ENCODE measurements at regions not wholly inside any gene's neighbourhood (a gene's known extent, or its start where the extent isn't known, plus 50 kb on each side); places are given as distances from the start of the nearest gene placed in this dataset.

DNA sequence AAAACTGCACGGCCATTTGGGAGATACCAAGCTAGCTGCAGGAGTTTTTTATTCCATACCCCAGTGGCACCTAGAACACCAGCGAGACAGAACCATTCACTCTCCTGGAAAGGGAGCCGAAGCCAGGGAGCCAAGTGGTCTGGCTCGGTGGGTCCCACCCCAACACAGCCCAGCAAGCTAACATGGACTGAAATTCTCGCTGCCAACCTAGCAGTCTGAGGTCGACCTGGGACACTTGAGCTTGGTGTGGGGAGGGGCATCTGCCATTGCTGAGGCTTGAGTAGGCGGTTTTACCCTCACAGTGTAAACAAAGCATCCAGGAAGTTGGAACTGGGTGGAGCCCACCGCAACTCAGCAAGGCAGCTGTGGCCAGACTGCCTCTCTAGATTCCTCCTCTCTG is 108.9 kb upstream of the CHD1 start:
- Histone ChIP-seq H3K27ac (ENCODE audit: low read depth in 1 of 2, low read length in 2 of 2) (no peak overlapping the region), H3K79me2 (ENCODE audit: insufficient read depth, low read length) (no peaks in the 10 kb centered on the region), H3K4me1 (ENCODE audit: control insufficient read depth in 1 of 2, insufficient read depth in 2 of 2, low read length in 2 of 2) (peaks cover 19 to 30% of the 10 kb centered on the region in 2 donors), H3K27me3 (ENCODE audit: control insufficient read depth in 2 of 2, insufficient read depth in 2 of 2, low read length in 2 of 2) (no peaks in the 10 kb centered on the region), H2AFZ (ENCODE audit: insufficient read depth, low read depth, low read length, poor library complexity, severe bottlenecking) (peak overlapping the region; percentile 21), H3K9me3 (replicated peaks in 1 of 2; ENCODE audit: control insufficient read depth in 1 of 2, insufficient read depth in 1 of 2, low read length in 2 of 2) (no peaks in the 10 kb centered on the region), H3K4me3 (replicated peaks in 1 of 3; ENCODE audit: low read depth in 2 of 3, low read length in 3 of 3) (no peak overlapping the region), H3K4me2 (replicated peaks; ENCODE audit: extremely low read depth, low read length, poor library complexity, severe bottlenecking) (no peak overlapping the region), H3K9ac (ENCODE audit: insufficient read depth, low read length, poor library complexity, severe bottlenecking) (no peak overlapping the region), H4K20me1 (ENCODE audit: insufficient read depth, low read length) (no peaks in the 10 kb centered on the region), H3K36me3 (replicated peaks in 1 of 2; ENCODE audit: control insufficient read depth in 1 of 2, insufficient read depth in 2 of 2, low read length in 2 of 2) (no peaks in the 10 kb centered on the region)
- Mint-ChIP-seq H3K27me3 (ENCODE audit: low read depth in 3 of 3) (peaks cover 0 to 4% (median 0%) of the 10 kb centered on the region in 3 donors), H3K4me1 (peaks cover 39% of the 10 kb centered on the region), H3K9me3 (peaks cover 0 to 7% (median 4%) of the 10 kb centered on the region in 7 donors), H3K36me3 (no peaks in the 10 kb centered on the region), H3K4me3 (peak overlapping the region; percentile 18 to 29), H3K27ac (no peak overlapping the region)
- intact Hi-C loops (cut with micrococcal nuclease), result no loop called here
- TF ChIP-seq, protein P1, sequence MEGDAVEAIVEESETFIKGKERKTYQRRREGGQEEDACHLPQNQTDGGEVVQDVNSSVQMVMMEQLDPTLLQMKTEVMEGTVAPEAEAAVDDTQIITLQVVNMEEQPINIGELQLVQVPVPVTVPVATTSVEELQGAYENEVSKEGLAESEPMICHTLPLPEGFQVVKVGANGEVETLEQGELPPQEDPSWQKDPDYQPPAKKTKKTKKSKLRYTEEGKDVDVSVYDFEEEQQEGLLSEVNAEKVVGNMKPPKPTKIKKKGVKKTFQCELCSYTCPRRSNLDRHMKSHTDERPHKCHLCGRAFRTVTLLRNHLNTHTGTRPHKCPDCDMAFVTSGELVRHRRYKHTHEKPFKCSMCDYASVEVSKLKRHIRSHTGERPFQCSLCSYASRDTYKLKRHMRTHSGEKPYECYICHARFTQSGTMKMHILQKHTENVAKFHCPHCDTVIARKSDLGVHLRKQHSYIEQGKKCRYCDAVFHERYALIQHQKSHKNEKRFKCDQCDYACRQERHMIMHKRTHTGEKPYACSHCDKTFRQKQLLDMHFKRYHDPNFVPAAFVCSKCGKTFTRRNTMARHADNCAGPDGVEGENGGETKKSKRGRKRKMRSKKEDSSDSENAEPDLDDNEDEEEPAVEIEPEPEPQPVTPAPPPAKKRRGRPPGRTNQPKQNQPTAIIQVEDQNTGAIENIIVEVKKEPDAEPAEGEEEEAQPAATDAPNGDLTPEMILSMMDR (IDR thresholded peaks at IDR 0.05), result no peak
- WGBS (ENCODE audit: insufficient coverage), result 95% methylated on average over 4 of the region's 8 CpGs
- DNase-seq, result no peak

DNA sequence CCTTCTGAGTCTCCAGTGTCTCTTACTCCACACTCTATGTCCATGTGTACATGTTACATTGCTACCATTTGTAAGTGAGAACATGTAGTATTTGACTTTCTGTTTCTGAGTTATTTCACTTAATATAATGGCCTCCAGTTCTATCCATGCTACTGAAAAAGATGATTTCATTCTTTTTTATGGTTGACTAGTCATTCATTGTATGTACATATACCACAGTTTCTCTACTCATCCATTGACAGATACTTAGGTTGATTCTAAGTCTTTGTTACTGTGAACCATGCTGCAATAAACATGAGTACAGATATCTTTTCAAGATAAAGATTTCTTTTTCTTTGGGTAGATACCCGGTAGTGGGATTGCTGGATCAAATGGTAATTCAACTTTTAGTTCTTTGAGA is 107.1 kb upstream of the CHD1 start:
- Mint-ChIP-seq H3K9me3 (peaks cover 0 to 4% (median 2%) of the 10 kb centered on the region in 7 donors), H3K36me3 (no peaks in the 10 kb centered on the region), H3K4me1 (peaks cover 49% of the 10 kb centered on the region), H3K4me3 (no peak overlapping the region), H3K27me3 (ENCODE audit: low read depth in 3 of 3) (peaks cover 0 to 4% (median 0%) of the 10 kb centered on the region in 3 donors), H3K27ac (no peak overlapping the region)
- whole genome bisulfite sequencing (ENCODE audit: insufficient coverage), result no CpG with 5 or more reads among the region's 1 CpG
- H2AFZ ChIP-seq (ENCODE audit: insufficient read depth, low read depth, low read length, poor library complexity, severe bottlenecking), result no peak overlapping the region
- H3K4me3 ChIP-seq (replicated peaks in 1 of 3; ENCODE audit: low read depth in 2 of 3, low read length in 3 of 3), result no peak overlapping the region
- H3K9ac ChIP-seq (ENCODE audit: insufficient read depth, low read length, poor library complexity, severe bottlenecking), result no peak overlapping the region
- no peaks in the 10 kb centered on the region for H4K20me1 ChIP-seq (ENCODE audit: insufficient read depth, low read length)
- no peaks in the 10 kb centered on the region for H3K36me3 ChIP-seq (replicated peaks in 1 of 2; ENCODE audit: control insufficient read depth in 1 of 2, insufficient read depth in 2 of 2, low read length in 2 of 2)
- intact Hi-C loops (cut with micrococcal nuclease), result no loop called here
- DNase-seq, result no peak
- H3K27me3 ChIP-seq (ENCODE audit: control insufficient read depth in 2 of 2, insufficient read depth in 2 of 2, low read length in 2 of 2), result no peaks in the 10 kb centered on the region
- no peak overlapping the region for H3K27ac ChIP-seq (ENCODE audit: low read depth in 1 of 2, low read length in 2 of 2)
- H3K79me2 ChIP-seq (ENCODE audit: insufficient read depth, low read length), result no peaks in the 10 kb centered on the region
- H3K9me3 ChIP-seq (replicated peaks in 1 of 2; ENCODE audit: control insufficient read depth in 1 of 2, insufficient read depth in 1 of 2, low read length in 2 of 2), result no peaks in the 10 kb centered on the region
- H3K4me2 ChIP-seq (replicated peaks; ENCODE audit: extremely low read depth, low read length, poor library complexity, severe bottlenecking), result no peak overlapping the region
- H3K4me1 ChIP-seq (ENCODE audit: control insufficient read depth in 1 of 2, insufficient read depth in 2 of 2, low read length in 2 of 2), result peaks cover 31 to 42% of the 10 kb centered on the region in 2 donors
- TF ChIP-seq, protein P1 (IDR thresholded peaks at IDR 0.05), result no peak
